Astrocyte of the spinal cord (primary cell): ENCODE measurements at regions not wholly inside any gene's neighbourhood (a gene's known extent, or its start where the extent isn't known, plus 50 kb on each side); places are given as distances from the start of the nearest gene placed in this dataset.
"Not testable (repeated sequence)": the region's sequence is repeated elsewhere in the genome, so short reads cannot be mapped to it uniquely, and the experiment has no call there.

Experiments
- DNase-seq: peaks from one replicate; pipeline ENCODE4 v3.0.0; 2011; ENCODE audit warnings: low read depth, low spot score
- H3K4me3 ChIP-seq: 2 replicates; pipeline ENCODE4 v1.5.1; 2011; ENCODE audit warnings: low read depth, mild to moderate bottlenecking, low read length, moderate library complexity
- CTCF ChIP-seq: IDR thresholded peaks from 2 replicates; pipeline ENCODE4 v1.5.1; 2012; ENCODE audit warnings: low read depth, mild to moderate bottlenecking, low read length, inconsistent platforms
- in situ Hi-C: cut with HindIII; loops from 2 replicates; pipeline ENCODE4 v1.10.0; 2017; ENCODE audit warnings: low sequenced_read_pairs

GRCh38 chr9:33703430-33704102 lies 91.8 kb upstream of the PRSS3 start:
- DNase-seq = no peak
- in situ Hi-C loops = no loop called here
- TF ChIP-seq CTCF = no peak
- no peak overlapping the region for H3K4me3 ChIP-seq

GRCh38 chr9:33705440-33705839 lies 89.9 kb upstream of the PRSS3 start:
- H3K4me3 ChIP-seq, in situ Hi-C loops, DNase-seq: not testable (repeated sequence)

- DNase-seq = no peak
- H3K4me3 ChIP-seq = no peak overlapping the region
- TF ChIP-seq CTCF = no peak
- in situ Hi-C loops = no loop called here
Observed at GRCh38 chr9:33708441-33708840, 86.9 kb upstream of the PRSS3 start.

- TF ChIP-seq CTCF = no peak
- in situ Hi-C loops = no loop called here
- no peak for DNase-seq
- H3K4me3 ChIP-seq = no peak overlapping the region
Observed at GRCh38 chr9:33709269-33709668, 86.1 kb upstream of the PRSS3 start.

GRCh38 chr9:33711418-33711817 lies 83.9 kb upstream of the PRSS3 start:
- DNase-seq, in situ Hi-C loops, H3K4me3 ChIP-seq: not testable (repeated sequence)

- no peak for TF ChIP-seq CTCF
- H3K4me3 ChIP-seq = no peak overlapping the region
- in situ Hi-C loops = no loop called here
- no peak for DNase-seq
Observed at GRCh38 chr9:33714989-33715388, 80.4 kb upstream of the PRSS3 start.

GRCh38 chr9:33718987-33719386 lies 76.4 kb upstream of the PRSS3 start:
- in situ Hi-C loops = no loop called here
- DNase-seq = no peak
- TF ChIP-seq CTCF = no peak
- H3K4me3 ChIP-seq = no peak overlapping the region
